ENCODE measurements at regions not wholly inside any gene's neighbourhood (a gene's known extent, or its start where the extent isn't known, plus 50 kb on each side); places are given as distances from the start of the nearest gene placed in this dataset.

DNA sequence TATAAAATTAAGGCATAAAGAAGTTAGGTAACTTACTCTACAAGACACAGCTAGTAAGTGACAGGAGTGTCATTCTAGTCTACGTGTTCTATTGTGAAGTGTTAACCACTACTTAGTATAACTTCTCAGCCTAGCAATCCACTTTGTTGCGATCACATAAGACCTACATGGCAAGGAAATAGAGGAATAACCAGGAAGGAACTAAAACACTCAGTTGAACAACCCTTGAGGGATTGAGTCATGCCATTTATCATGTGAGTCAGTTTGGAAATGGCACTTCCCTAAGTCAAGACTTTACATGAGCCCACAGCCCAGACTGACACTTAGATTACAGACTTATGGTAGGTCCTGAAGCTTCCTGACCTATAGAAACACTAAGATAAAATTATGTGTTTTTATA, 279.5 kb upstream of the PCDH20 start:
- H3K9ac ChIP-seq (replicated peaks; ENCODE audit: extremely low read depth, insufficient read depth, low read length) = no peak overlapping the region
- dilution Hi-C loops (cut with MboI; ENCODE audit: extremely low pct_ligation_motif_present, low sequenced_read_pairs) (no loop called here), intact Hi-C loops (cut with micrococcal nuclease) (no loop called here)
- ChIA-PET POLR2A (no interaction called here), CTCF (no interaction called here)
- no peak overlapping the region for H3K4me2 ChIP-seq (ENCODE audit: insufficient read depth, low read length)
- H3K9me1 ChIP-seq (replicated peaks; ENCODE audit: control insufficient read depth, extremely low read depth, insufficient read depth, low read length) = no peaks in the 10 kb centered on the region
- H3K27me3 ChIP-seq (ENCODE audit: control insufficient read depth in 2 of 2, insufficient read depth in 2 of 2, low read length in 2 of 2) = no peaks in the 10 kb centered on the region
- H3K4me1 ChIP-seq (ENCODE audit: control insufficient read depth, extremely low read depth, insufficient read depth, low read length) = no peaks in the 10 kb centered on the region
- no peak overlapping the region for H3K27ac ChIP-seq (ENCODE audit: insufficient read depth, low read depth, low read length)
- no peaks in the 10 kb centered on the region for H3K9me3 ChIP-seq (replicated peaks; ENCODE audit: control insufficient read depth, insufficient read depth, low read length)
- FAIRE-seq (no peak), DNase-seq (ENCODE audit: low read depth, low spot score) (no peak)
- H3K4me3 ChIP-seq (replicated peaks in 1 of 3; ENCODE audit: insufficient read depth in 1 of 3, low read depth in 1 of 3, low read length in 3 of 3) = no peak overlapping the region
- no peaks in the 10 kb centered on the region for H3K36me3 ChIP-seq (ENCODE audit: control insufficient read depth in 2 of 2, extremely low read depth in 1 of 2, insufficient read depth in 2 of 2, low read length in 2 of 2)
- no peaks in the 10 kb centered on the region for H3K79me2 ChIP-seq (ENCODE audit: control insufficient read depth, insufficient read depth, low read length)
- TF ChIP-seq POLR2AphosphoS5 (IDR thresholded peaks at IDR 0.05; ENCODE audit: insufficient read depth, low read depth, low read length) = no peak
- TF ChIP-seq MYC (IDR thresholded peaks at IDR 0.05; ENCODE audit: low read depth, low read length) = no peak
- TF ChIP-seq, protein P1, sequence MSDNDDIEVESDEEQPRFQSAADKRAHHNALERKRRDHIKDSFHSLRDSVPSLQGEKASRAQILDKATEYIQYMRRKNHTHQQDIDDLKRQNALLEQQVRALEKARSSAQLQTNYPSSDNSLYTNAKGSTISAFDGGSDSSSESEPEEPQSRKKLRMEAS (IDR thresholded peaks at IDR 0.05; ENCODE audit: insufficient read depth, insufficient read length) = no peak
- no peak for TF ChIP-seq EZH2 (IDR thresholded peaks at IDR 0.05; ENCODE audit: borderline replicate concordance, low read depth, low read length, severe bottlenecking)
- TF ChIP-seq POLR2A (IDR thresholded peaks at IDR 0.05; ENCODE audit: low read depth, low read length) = no peak
- TF ChIP-seq FOS (IDR thresholded peaks at IDR 0.05; ENCODE audit: borderline replicate concordance, insufficient read depth, low read length) = no peak
- TF ChIP-seq GATA2 (IDR thresholded peaks at IDR 0.05; ENCODE audit: insufficient read depth, insufficient read length, low read depth, low read length) = no peak
- TF ChIP-seq JUN (IDR thresholded peaks at IDR 0.05; ENCODE audit: borderline replicate concordance, insufficient read depth, insufficient read length, low read depth) = no peak
- TF ChIP-seq, protein P2, sequence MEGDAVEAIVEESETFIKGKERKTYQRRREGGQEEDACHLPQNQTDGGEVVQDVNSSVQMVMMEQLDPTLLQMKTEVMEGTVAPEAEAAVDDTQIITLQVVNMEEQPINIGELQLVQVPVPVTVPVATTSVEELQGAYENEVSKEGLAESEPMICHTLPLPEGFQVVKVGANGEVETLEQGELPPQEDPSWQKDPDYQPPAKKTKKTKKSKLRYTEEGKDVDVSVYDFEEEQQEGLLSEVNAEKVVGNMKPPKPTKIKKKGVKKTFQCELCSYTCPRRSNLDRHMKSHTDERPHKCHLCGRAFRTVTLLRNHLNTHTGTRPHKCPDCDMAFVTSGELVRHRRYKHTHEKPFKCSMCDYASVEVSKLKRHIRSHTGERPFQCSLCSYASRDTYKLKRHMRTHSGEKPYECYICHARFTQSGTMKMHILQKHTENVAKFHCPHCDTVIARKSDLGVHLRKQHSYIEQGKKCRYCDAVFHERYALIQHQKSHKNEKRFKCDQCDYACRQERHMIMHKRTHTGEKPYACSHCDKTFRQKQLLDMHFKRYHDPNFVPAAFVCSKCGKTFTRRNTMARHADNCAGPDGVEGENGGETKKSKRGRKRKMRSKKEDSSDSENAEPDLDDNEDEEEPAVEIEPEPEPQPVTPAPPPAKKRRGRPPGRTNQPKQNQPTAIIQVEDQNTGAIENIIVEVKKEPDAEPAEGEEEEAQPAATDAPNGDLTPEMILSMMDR (IDR thresholded peaks at IDR 0.05; ENCODE audit: extremely low read depth in 1 of 2, insufficient read depth in 1 of 2, low read depth in 1 of 2, low read length in 2 of 2) = no peak
- BruUV-seq (replicated peaks) = no TSS peak
- H2AFZ ChIP-seq (ENCODE audit: low read depth, low read length) = no peak overlapping the region
- H4K20me1 ChIP-seq (replicated peaks; ENCODE audit: control insufficient read depth, extremely low read depth, insufficient read depth, low read length) = no peaks in the 10 kb centered on the region

Data from endothelial cell of umbilical vein (primary cell).